CD14-positive monocyte (primary cell): ENCODE measurements at regions not wholly inside any gene's neighbourhood (a gene's known extent, or its start where the extent isn't known, plus 50 kb on each side); places are given as distances from the start of the nearest gene placed in this dataset.

ENCODE experiments used
- DNase-seq, 3 donors: peaks; one replicate each; pipeline ENCODE4 v3.0.0-alpha.2; 2011 to 2022
- H2AFZ ChIP-seq: 2 replicates; pipeline ENCODE4 v1.6.0; 2012; ENCODE audit warnings: mild to moderate bottlenecking, low read depth, low read length, inconsistent platforms; ENCODE audit not compliant: insufficient read depth, poor library complexity, severe bottlenecking
- H3K27ac ChIP-seq, 2 donors: 1 replicate in 1 of 2; 2 replicates in 1 of 2; pipeline ENCODE4 v1.5.1; 2012 to 2013; ENCODE audit warnings: low read length in 2 of 2, control low read depth in 1 of 2, inconsistent platforms in 1 of 2, low read depth in 1 of 2, mild to moderate bottlenecking in 1 of 2
- H3K27me3 ChIP-seq, 2 donors: one replicate each; pipeline versions ENCODE4 v1.6.0 to v1.6.1; 2011 to 2013; ENCODE audit warnings: low read length in 2 of 2; ENCODE audit not compliant: control insufficient read depth in 2 of 2, insufficient read depth in 2 of 2
- H3K36me3 ChIP-seq, 2 donors: replicated peaks in 1 of 2; 1 replicate in 1 of 2; 2 replicates in 1 of 2; pipeline versions ENCODE4 v1.5.1 to v1.6.1; 2012 to 2013; ENCODE audit warnings: low read length in 2 of 2, control low read depth in 1 of 2, inconsistent platforms in 1 of 2, mild to moderate bottlenecking in 1 of 2; ENCODE audit not compliant: insufficient read depth in 2 of 2, control insufficient read depth in 1 of 2
- H3K4me1 ChIP-seq, 2 donors: 1 replicate in 1 of 2; 2 replicates in 1 of 2; pipeline versions ENCODE4 v1.5.1 to v1.6.1; 2012 to 2013; ENCODE audit warnings: low read length in 2 of 2, control low read depth in 1 of 2, inconsistent platforms in 1 of 2, mild to moderate bottlenecking in 1 of 2, moderate library complexity in 1 of 2; ENCODE audit not compliant: insufficient read depth in 2 of 2, control insufficient read depth in 1 of 2
- H3K4me2 ChIP-seq: replicated peaks from 2 replicates; pipeline ENCODE3; 2012; ENCODE audit warnings: low read length, moderate library complexity, mild to moderate bottlenecking; ENCODE audit not compliant: poor library complexity, severe bottlenecking; ENCODE audit errors: extremely low read depth
- H3K4me3 ChIP-seq, 3 experiments: fragments of 200-600 bp in 1 of 3; sonication (generic) in 1 of 3; replicated peaks in 1 of 3; 1 replicate in 2 of 3; 2 replicates in 1 of 3; pipeline ENCODE4 v1.5.1; 2011 to 2013; ENCODE audit warnings: low read length in 3 of 3, mild to moderate bottlenecking in 3 of 3, control low read depth in 2 of 3, low read depth in 2 of 3, inconsistent platforms in 1 of 3, moderate library complexity in 1 of 3
- H3K79me2 ChIP-seq: 2 replicates; pipeline ENCODE4 v1.6.0; 2012; ENCODE audit warnings: mild to moderate bottlenecking, control low read depth, inconsistent platforms, low read length, moderate library complexity; ENCODE audit not compliant: insufficient read depth
- H3K9ac ChIP-seq: 2 replicates; pipeline ENCODE4 v1.6.0; 2017; ENCODE audit warnings: low read length, mild to moderate bottlenecking; ENCODE audit not compliant: insufficient read depth, poor library complexity, severe bottlenecking
- H3K9me3 ChIP-seq, 2 donors: replicated peaks in 1 of 2; 1 replicate in 1 of 2; 2 replicates in 1 of 2; pipeline versions ENCODE4 v1.5.1 to v1.6.1; 2012 to 2013; ENCODE audit warnings: low read length in 2 of 2, control low read depth in 1 of 2; ENCODE audit not compliant: control insufficient read depth in 1 of 2, insufficient read depth in 1 of 2
- H4K20me1 ChIP-seq: 2 replicates; pipeline ENCODE4 v1.6.0; 2012; ENCODE audit warnings: mild to moderate bottlenecking, low read length, control low read depth, moderate library complexity; ENCODE audit not compliant: insufficient read depth
- H3K27ac Mint-ChIP-seq, 7 donors: one replicate each; pipeline ENCODE4 v1.8.0; 2020; ENCODE audit warnings: mild to moderate bottlenecking in 7 of 7, mixed read lengths in 7 of 7, moderate library complexity in 6 of 7, inconsistent platforms in 2 of 7
- H3K27me3 Mint-ChIP-seq, 3 donors: one replicate each; pipeline ENCODE4 v1.8.0; 2021 to 2022; ENCODE audit warnings: low read depth in 3 of 3, mild to moderate bottlenecking in 3 of 3, mixed read lengths in 3 of 3, moderate library complexity in 3 of 3, inconsistent platforms in 1 of 3
- H3K36me3 Mint-ChIP-seq, 2 donors: one replicate each; pipeline ENCODE4 v1.8.0; 2020; ENCODE audit warnings: mixed read lengths in 2 of 2, inconsistent platforms in 1 of 2, mild to moderate bottlenecking in 1 of 2
- H3K4me1 Mint-ChIP-seq: one replicate; pipeline ENCODE4 v1.8.0; 2020; ENCODE audit warnings: mild to moderate bottlenecking, mixed read lengths
- H3K4me3 Mint-ChIP-seq, 2 donors: one replicate each; pipeline ENCODE4 v1.8.0; 2020; ENCODE audit warnings: mild to moderate bottlenecking in 2 of 2, mixed read lengths in 2 of 2, moderate library complexity in 1 of 2
- H3K9me3 Mint-ChIP-seq, 7 donors: one replicate each; pipeline ENCODE4 v1.8.0; 2020 to 2022; ENCODE audit warnings: mixed read lengths in 7 of 7, mild to moderate bottlenecking in 6 of 7, moderate library complexity in 6 of 7, inconsistent platforms in 2 of 7
- WGBS: methylation state at CpG from one replicate; pipeline ENCODE4 v1.1.5; 2013; ENCODE audit warnings: missing lambda C conversion rate; ENCODE audit not compliant: insufficient coverage; 5-methylcytosine and 5-hydroxymethylcytosine counted together
- intact Hi-C, 2 donors: fragments of 100-400 bp; cut with micrococcal nuclease; formaldehyde crosslinking; loops; one replicate each; pipeline versions ENCODE4 v1.15.0 to v1.15.1; 2023
- TF ChIP-seq, protein P1 (sequence below): fragments of 200-600 bp; IDR thresholded peaks from one replicate; pipeline ENCODE4 v1.8.0; 2022; ENCODE audit warnings: antibody characterized with exemption, mild to moderate bottlenecking

GRCh38 chr11:69425895-69426544, 55.4 kb upstream of the LINC01488 start:
- no peak overlapping the region for H3K27ac ChIP-seq
- Mint-ChIP-seq H3K27me3 (peaks cover 4 to 7% (median 6%) of the 10 kb centered on the region in 3 donors), H3K4me3 (no peak overlapping the region), H3K27ac (no peak overlapping the region), H3K9me3 (peaks cover 2 to 13% (median 7%) of the 10 kb centered on the region in 7 donors), H3K4me1 (no peaks in the 10 kb centered on the region), H3K36me3 (no peaks in the 10 kb centered on the region)
- no peak overlapping the region for H3K4me3 ChIP-seq
- no peaks in the 10 kb centered on the region for H4K20me1 ChIP-seq
- no peak for DNase-seq
- H2AFZ ChIP-seq, result no peak overlapping the region
- H3K9ac ChIP-seq, result no peak overlapping the region
- no peaks in the 10 kb centered on the region for H3K36me3 ChIP-seq
- H3K4me2 ChIP-seq, result no peak overlapping the region
- no peaks in the 10 kb centered on the region for H3K79me2 ChIP-seq
- intact Hi-C loops, result no loop called here
- 86% methylated on average over 9 of the region's 22 CpGs for WGBS
- peaks cover 8% of the 10 kb centered on the region in 2 donors for H3K9me3 ChIP-seq
- no peaks in the 10 kb centered on the region for H3K27me3 ChIP-seq
- no peaks in the 10 kb centered on the region for H3K4me1 ChIP-seq
- TF ChIP-seq, protein P1, sequence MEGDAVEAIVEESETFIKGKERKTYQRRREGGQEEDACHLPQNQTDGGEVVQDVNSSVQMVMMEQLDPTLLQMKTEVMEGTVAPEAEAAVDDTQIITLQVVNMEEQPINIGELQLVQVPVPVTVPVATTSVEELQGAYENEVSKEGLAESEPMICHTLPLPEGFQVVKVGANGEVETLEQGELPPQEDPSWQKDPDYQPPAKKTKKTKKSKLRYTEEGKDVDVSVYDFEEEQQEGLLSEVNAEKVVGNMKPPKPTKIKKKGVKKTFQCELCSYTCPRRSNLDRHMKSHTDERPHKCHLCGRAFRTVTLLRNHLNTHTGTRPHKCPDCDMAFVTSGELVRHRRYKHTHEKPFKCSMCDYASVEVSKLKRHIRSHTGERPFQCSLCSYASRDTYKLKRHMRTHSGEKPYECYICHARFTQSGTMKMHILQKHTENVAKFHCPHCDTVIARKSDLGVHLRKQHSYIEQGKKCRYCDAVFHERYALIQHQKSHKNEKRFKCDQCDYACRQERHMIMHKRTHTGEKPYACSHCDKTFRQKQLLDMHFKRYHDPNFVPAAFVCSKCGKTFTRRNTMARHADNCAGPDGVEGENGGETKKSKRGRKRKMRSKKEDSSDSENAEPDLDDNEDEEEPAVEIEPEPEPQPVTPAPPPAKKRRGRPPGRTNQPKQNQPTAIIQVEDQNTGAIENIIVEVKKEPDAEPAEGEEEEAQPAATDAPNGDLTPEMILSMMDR, result no peak

- intact Hi-C loops, result no loop called here
- H3K9me3 ChIP-seq, result peaks cover 8% of the 10 kb centered on the region in 2 donors
- no peak overlapping the region for H3K4me3 ChIP-seq
- H2AFZ ChIP-seq, result no peak overlapping the region
- H3K4me2 ChIP-seq, result no peak overlapping the region
- H3K4me3 Mint-ChIP-seq, result no peak overlapping the region
- no peak overlapping the region for H3K9ac ChIP-seq
- 77% methylated on average over 6 of the region's 6 CpGs for WGBS
- TF ChIP-seq, protein P1, result no peak
- H3K4me1 Mint-ChIP-seq, result no peaks in the 10 kb centered on the region
- DNase-seq, result no peak
- no peaks in the 10 kb centered on the region for H3K36me3 ChIP-seq
- no peak overlapping the region for H3K27ac Mint-ChIP-seq
- H3K27me3 Mint-ChIP-seq, result peaks cover 2 to 11% (median 6%) of the 10 kb centered on the region in 3 donors
- no peaks in the 10 kb centered on the region for H3K79me2 ChIP-seq
- no peaks in the 10 kb centered on the region for H3K4me1 ChIP-seq
- no peaks in the 10 kb centered on the region for H3K36me3 Mint-ChIP-seq
- no peak overlapping the region for H3K27ac ChIP-seq
- no peaks in the 10 kb centered on the region for H4K20me1 ChIP-seq
- peaks cover 2 to 13% (median 7%) of the 10 kb centered on the region in 7 donors for H3K9me3 Mint-ChIP-seq
- no peaks in the 10 kb centered on the region for H3K27me3 ChIP-seq
Measured at GRCh38 chr11:69427337-69427736, 54.1 kb upstream of the LINC01488 start.
